K562 (cell line): ENCODE measurements at regions not wholly inside any gene's neighbourhood (a gene's known extent, or its start where the extent isn't known, plus 50 kb on each side); places are given as distances from the start of the nearest gene placed in this dataset.

ENCODE experiments used
- ATAC-seq: fragments of 200-7000 bp; cut with Tn5 transposase; 3 replicates; pipeline ENCODE4 v1.9.1; 2020; ENCODE audit warnings: moderate library complexity
- BruUV-seq: library from RNA; stranded (reverse); fragments of 400-500 nt; replicated peaks from 2 replicates; lab custom pipeline; 2021; lab: Mats Ljungman, UMichigan
- CTCF ChIA-PET: fragments of 300-600 bp; formaldehyde crosslinking; extraction: SDS; loops from one replicate; lab custom pipeline; 2021; ENCODE audit warnings: low intra/inter-chr PET ratio; lab: Yijun Ruan, JAX
- POLR2A ChIA-PET: fragments of 300-600, 350-650 bp; sonication (Branson Sonifier 250); formaldehyde crosslinking; extraction: SDS; loops from one replicate; lab custom pipeline; 2021; ENCODE audit warnings: antibody characterized with exemption, inconsistent platforms; lab: Yijun Ruan, JAX
- DNase-seq, 4 experiments: peaks; one replicate each; pipeline versions ENCODE4 v3.0.0 to v3.0.0-alpha.2; 2011 to 2018; ENCODE audit warnings: low spot score in 3 of 4, mixed read lengths in 3 of 4; ENCODE audit errors: extremely low read depth in 1 of 4
- FAIRE-seq: peaks from 2 replicates; lab custom pipeline; 2011; peaks lifted over from hg19 to GRCh38; lab: Jason Lieb, UNC
- H2AFZ ChIP-seq: 2 replicates; pipeline ENCODE4 v1.6.0; 2011; ENCODE audit warnings: low read depth, low read length, control low read depth, inconsistent platforms
- H3K27ac ChIP-seq: fragments of 200-600 bp; 3 replicates; pipeline ENCODE4 v1.8.0; 2011; ENCODE audit warnings: low read depth, mild to moderate bottlenecking, control low read depth, inconsistent platforms, low read length, moderate library complexity, mixed read lengths; ENCODE audit errors: extremely low read depth
- H3K27me3 ChIP-seq, 2 experiments: fragments of 300-600 bp in 1 of 2; 2 replicates in 1 of 2; 3 replicates in 1 of 2; pipeline versions ENCODE4 v1.6.0 to v1.8.0; 2011; ENCODE audit warnings: inconsistent platforms in 2 of 2, low read length in 2 of 2, mild to moderate bottlenecking in 1 of 2, mixed read lengths in 1 of 2, moderate library complexity in 1 of 2; ENCODE audit not compliant: control insufficient read depth in 2 of 2, insufficient read depth in 2 of 2
- H3K36me3 ChIP-seq: fragments of 300-600 bp; 3 replicates; pipeline ENCODE4 v1.8.0; 2011; ENCODE audit warnings: mild to moderate bottlenecking, low read length, inconsistent platforms; ENCODE audit not compliant: control insufficient read depth, insufficient read depth
- H3K4me1 ChIP-seq, 2 experiments: fragments of 200-600 bp in 1 of 2; replicated peaks in 1 of 2; 2 replicates in 1 of 2; 3 replicates in 1 of 2; pipeline versions ENCODE4 v1.5.1 to v1.8.0; 2011; ENCODE audit warnings: inconsistent platforms in 2 of 2, low read length in 2 of 2, mild to moderate bottlenecking in 1 of 2, mixed read lengths in 1 of 2, moderate library complexity in 1 of 2; ENCODE audit not compliant: control insufficient read depth in 2 of 2, insufficient read depth in 2 of 2
- H3K4me2 ChIP-seq: 2 replicates; pipeline ENCODE4 v1.6.1; 2011; ENCODE audit warnings: low read length, control low read depth, inconsistent platforms, mixed read lengths; ENCODE audit not compliant: insufficient read depth
- H3K4me3 ChIP-seq: fragments of 200-600 bp; sonication (generic), shearing (Covaris generic); 2 replicates; pipeline ENCODE4 v1.5.1; 2016; ENCODE audit warnings: control low read depth, inconsistent platforms
- H3K79me2 ChIP-seq: fragments of 200-600 bp; 3 replicates; pipeline ENCODE4 v1.8.0; 2011; ENCODE audit warnings: low read length, inconsistent platforms; ENCODE audit not compliant: control insufficient read depth, insufficient read depth
- H3K9ac ChIP-seq, 2 experiments: 2 replicates each; pipeline versions ENCODE4 v1.6.0 to v1.6.1; 2011; ENCODE audit warnings: low read depth in 2 of 2, low read length in 2 of 2, control low read depth in 1 of 2, inconsistent platforms in 1 of 2, mild to moderate bottlenecking in 1 of 2, mixed read lengths in 1 of 2; ENCODE audit not compliant: insufficient read depth in 1 of 2
- H3K9me1 ChIP-seq: one replicate; pipeline ENCODE4 v1.6.0; 2011; ENCODE audit warnings: inconsistent platforms, mild to moderate bottlenecking, low read length, moderate library complexity; ENCODE audit not compliant: control insufficient read depth, insufficient read depth
- H3K9me3 ChIP-seq: replicated peaks from 2 replicates; pipeline ENCODE4 v1.5.1; 2011; ENCODE audit warnings: low read depth, low read length, inconsistent platforms; ENCODE audit not compliant: control insufficient read depth, insufficient read depth
- H4K20me1 ChIP-seq: replicated peaks from 2 replicates; pipeline ENCODE4 v1.6.1; 2011; ENCODE audit warnings: low read length, inconsistent platforms, mixed read lengths; ENCODE audit not compliant: control insufficient read depth, insufficient read depth
- EP300 ChIP-seq: IDR thresholded peaks from 2 replicates; pipeline ENCODE4 v1.6.1; 2012; ENCODE audit warnings: low read length, improper control_type of control experiment
- FIP1L1 ChIP-seq: fragments of 200-400 bp; formaldehyde crosslinking; IDR thresholded peaks from 2 replicates; pipeline ENCODE4 v1.6.1; 2018; ENCODE audit warnings: mild to moderate bottlenecking, low read depth, low read length; ENCODE audit not compliant: poor library complexity, severe bottlenecking
- FOXJ2 ChIP-seq: fragments of 200-800 bp; sonication (Bioruptor generic); IDR thresholded peaks from 2 replicates; pipeline ENCODE4 v1.6.1; 2016; ENCODE audit warnings: missing genetic modification characterization, missing compliant biosample characterization
- MYNN ChIP-seq, 2 experiments: sonication (generic); formaldehyde crosslinking in 1 of 2; IDR thresholded peaks; 2 replicates each; pipeline versions ENCODE4 v1.5.0 to v1.6.1; 2016 to 2020; ENCODE audit warnings: antibody characterized with exemption in 1 of 2, missing genetic modification reagents in 1 of 2
- WGBS: fragments of 100-300 bp; shearing (Covaris generic); methylation state at CpG from one replicate; pipeline ENCODE4 v1.1.6; 2016; ENCODE audit warnings: low coverage, mixed read lengths; ENCODE audit not compliant: insufficient coverage; ENCODE audit errors: missing lambda C conversion rate; 5-methylcytosine and 5-hydroxymethylcytosine counted together
- in situ Hi-C: fragments of 300-500 bp; cut with MboI; formaldehyde crosslinking; loops from 4 replicates; pipeline ENCODE4 v1.15.0; 2018; ENCODE audit warnings: inconsistent platforms, mixed read lengths
- intact Hi-C: fragments of 100-400 bp; cut with micrococcal nuclease; formaldehyde crosslinking; loops from 2 replicates; pipeline ENCODE4 v1.14.2; 2022
- TF ChIP-seq, protein P1 (sequence below): fragments of 200-800 bp; sonication (Bioruptor generic); IDR thresholded peaks from 2 replicates; pipeline ENCODE4 v1.6.1; 2017; ENCODE audit warnings: missing genetic modification characterization, missing compliant biosample characterization

- no peak for TF ChIP-seq EP300
- no peak for TF ChIP-seq FIP1L1
- BruUV-seq = no TSS peak
- Histone ChIP-seq H4K20me1 (no peaks in the 10 kb centered on the region), H3K27ac (no peak overlapping the region), H3K79me2 (no peaks in the 10 kb centered on the region), H3K9ac (no peak overlapping the region), H3K9me1 (no peaks in the 10 kb centered on the region), H2AFZ (no peak overlapping the region), H3K9me3 (no peaks in the 10 kb centered on the region), H3K4me3 (no peak overlapping the region), H3K27me3 (no peaks in the 10 kb centered on the region), H3K4me2 (no peak overlapping the region), H3K36me3 (peaks cover 1% of the 10 kb centered on the region; the same call in 2 of the 3 replicates), H3K4me1 (no peaks in the 10 kb centered on the region)
- intact Hi-C loops (no loop called here), in situ Hi-C loops (no loop called here)
- ChIA-PET CTCF (no interaction called here), POLR2A (interaction anchor here (0.6 to 0.8 kb wide), 2 partner anchors 17 to 1936 kb away, joined by 3 to 4 read pairs; no protein-coding TSS in a partner anchor)
- FAIRE-seq (no peak), DNase-seq (no peak), ATAC-seq (no peak)
- WGBS = 73% methylated on average over 9 of the region's 11 CpGs
Observed at GRCh38 chr12:127035011-127035879, 1231.7 kb upstream of the TMEM132C start.

- POLR2A ChIA-PET = no interaction called here
- ATAC-seq (peak; percentile 83), FAIRE-seq (no peak), DNase-seq (peak in 1 of 4 experiments; percentile 6)
- no peak overlapping the region for H3K4me3 ChIP-seq
- no peak overlapping the region for H3K4me2 ChIP-seq
- CTCF ChIA-PET = no interaction called here
- no peak overlapping the region for H3K9ac ChIP-seq
- WGBS = 100% methylated on average over 1 of the region's 1 CpG
- no peaks in the 10 kb centered on the region for H3K9me3 ChIP-seq
- H3K36me3 ChIP-seq = peaks cover 2% of the 10 kb centered on the region; the same call in 2 of the 3 replicates
- intact Hi-C loops = no loop called here
- H3K27me3 ChIP-seq = no peaks in the 10 kb centered on the region
- in situ Hi-C loops = no loop called here
- no peaks in the 10 kb centered on the region for H3K4me1 ChIP-seq
- BruUV-seq = no TSS peak
- no peaks in the 10 kb centered on the region for H3K79me2 ChIP-seq
- no peaks in the 10 kb centered on the region for H4K20me1 ChIP-seq
- no peak overlapping the region for H2AFZ ChIP-seq
- no peak overlapping the region for H3K27ac ChIP-seq
- peak; percentile 92 for TF ChIP-seq FOXJ2 (tag)
- TF ChIP-seq, protein P1, sequence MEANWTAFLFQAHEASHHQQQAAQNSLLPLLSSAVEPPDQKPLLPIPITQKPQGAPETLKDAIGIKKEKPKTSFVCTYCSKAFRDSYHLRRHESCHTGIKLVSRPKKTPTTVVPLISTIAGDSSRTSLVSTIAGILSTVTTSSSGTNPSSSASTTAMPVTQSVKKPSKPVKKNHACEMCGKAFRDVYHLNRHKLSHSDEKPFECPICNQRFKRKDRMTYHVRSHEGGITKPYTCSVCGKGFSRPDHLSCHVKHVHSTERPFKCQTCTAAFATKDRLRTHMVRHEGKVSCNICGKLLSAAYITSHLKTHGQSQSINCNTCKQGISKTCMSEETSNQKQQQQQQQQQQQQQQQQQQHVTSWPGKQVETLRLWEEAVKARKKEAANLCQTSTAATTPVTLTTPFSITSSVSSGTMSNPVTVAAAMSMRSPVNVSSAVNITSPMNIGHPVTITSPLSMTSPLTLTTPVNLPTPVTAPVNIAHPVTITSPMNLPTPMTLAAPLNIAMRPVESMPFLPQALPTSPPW (CRISPR knock-in tag) = peak; percentile 29; the same call in 1 of the 2 replicates
- no peak for TF ChIP-seq MYNN (IDR thresholded peaks at IDR 0.05)
- TF ChIP-seq MYNN (CRISPR knock-in tag; IDR thresholded peaks at IDR 0.05) = no peak
- no peaks in the 10 kb centered on the region for H3K9me1 ChIP-seq
Observed at GRCh38 chr12:127038152-127038551, 1228.8 kb upstream of the TMEM132C start.
